NCI-H345 (cell line): ENCODE measurements at regions not wholly inside any gene's neighbourhood (a gene's known extent, or its start where the extent isn't known, plus 50 kb on each side); places are given as distances from the start of the nearest gene placed in this dataset.
"Not testable (repeated sequence)": the region's sequence is repeated elsewhere in the genome, so short reads cannot be mapped to it uniquely, and the experiment has no call there.

Source experiments
- DNase-seq: peaks from one replicate; lab custom pipeline; 2025; lab: John Stamatoyannopoulos, UW

DNA sequence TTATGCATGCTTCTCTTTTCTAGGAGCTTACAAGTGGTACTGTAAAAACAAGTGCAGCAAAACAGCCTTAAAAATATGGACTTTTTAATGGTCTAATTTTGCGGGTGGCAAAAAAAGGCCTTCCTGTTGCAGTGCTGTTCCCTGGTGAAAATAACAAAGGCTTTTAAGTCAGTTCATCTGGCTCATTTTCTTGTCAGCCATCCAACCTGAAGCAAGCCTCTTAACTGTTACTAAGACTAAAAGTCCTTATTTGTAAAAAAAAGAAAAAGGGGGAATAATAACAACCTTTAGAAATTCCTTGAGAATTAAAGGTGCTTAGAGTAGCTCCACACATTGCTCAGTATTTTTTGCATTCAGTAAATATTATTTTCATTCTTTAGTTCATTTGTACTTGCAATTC lies 200.5 kb upstream of the CHORDC1 start:
- DNase-seq = no peak

DNA sequence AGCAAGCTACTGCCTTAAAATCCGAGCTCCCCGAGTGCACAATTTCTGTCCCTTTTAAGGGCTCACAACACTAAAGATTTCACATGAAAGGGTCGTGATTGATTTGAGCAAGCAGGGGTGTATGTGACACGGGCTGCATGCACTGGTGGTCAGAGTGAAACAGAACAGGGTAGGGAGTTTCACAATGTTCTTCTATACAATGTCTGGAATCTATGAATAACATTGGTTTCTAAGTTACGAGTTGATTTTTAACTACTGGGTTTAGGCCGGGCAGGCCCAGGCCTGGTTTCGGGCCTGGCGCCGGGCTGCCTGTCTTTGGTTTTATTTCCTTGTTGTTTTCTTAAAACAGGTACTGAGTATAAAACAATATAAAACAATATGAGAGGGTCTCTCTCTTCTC lies 199.9 kb upstream of the CHORDC1 start:
- not testable (repeated sequence) for DNase-seq

DNA sequence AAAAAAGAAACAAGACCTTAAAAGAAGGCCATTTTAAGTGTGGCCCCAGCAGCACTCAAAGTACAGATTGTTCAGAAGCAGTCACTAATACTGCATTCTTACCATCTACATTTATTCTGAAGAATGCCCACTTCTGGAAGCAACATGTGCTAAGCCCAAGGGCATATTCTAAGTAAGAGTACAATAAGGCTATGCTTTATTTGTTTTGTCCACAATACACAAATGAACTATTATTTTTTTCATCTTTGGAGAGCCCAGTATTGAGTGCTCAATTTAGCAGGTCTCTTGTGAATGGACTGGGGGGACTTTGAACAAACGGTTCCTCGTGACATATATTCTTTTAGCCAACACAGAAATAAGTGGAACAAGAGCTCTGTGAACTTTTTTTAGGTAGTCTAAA lies 191.4 kb upstream of the CHORDC1 start:
- no peak for DNase-seq

DNA sequence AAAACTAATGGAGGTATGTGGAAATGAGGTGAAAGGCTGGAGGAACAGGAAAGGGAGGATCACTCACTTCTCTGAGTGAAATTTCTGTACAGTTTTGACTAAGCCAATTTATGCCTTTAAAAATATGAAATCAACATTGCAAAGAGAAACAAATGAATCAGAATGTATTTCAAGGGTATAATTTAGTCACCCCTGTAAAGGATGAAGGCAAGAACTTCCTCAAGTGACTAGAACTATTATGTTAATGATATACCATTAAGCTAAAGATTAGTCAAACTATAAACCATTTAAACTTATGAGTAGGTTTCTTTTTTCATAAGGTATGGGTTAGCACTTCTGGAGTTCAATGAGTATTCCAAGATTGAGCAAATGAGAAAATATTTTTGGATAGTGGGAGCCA lies 184.5 kb upstream of the CHORDC1 start:
- no peak for DNase-seq

DNA sequence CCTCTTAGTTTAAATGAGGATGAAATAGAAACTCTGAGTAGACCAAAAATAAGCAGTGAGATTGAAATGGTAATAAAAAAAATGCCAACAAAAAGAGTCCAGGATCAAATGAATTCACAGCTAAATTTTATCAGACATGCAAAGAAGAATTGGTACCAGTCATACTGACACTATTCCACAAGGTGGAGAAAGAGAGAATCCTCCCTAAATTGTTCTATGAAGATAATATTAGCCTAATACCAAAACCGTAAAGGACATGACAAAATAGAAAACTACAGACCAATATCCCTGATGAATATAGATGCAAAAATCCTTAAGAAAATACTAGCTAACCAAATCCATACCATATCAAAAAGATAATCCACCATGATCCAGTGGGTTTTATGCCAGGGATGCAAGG lies 169.8 kb upstream of the CHORDC1 start:
- DNase-seq = no peak

DNA sequence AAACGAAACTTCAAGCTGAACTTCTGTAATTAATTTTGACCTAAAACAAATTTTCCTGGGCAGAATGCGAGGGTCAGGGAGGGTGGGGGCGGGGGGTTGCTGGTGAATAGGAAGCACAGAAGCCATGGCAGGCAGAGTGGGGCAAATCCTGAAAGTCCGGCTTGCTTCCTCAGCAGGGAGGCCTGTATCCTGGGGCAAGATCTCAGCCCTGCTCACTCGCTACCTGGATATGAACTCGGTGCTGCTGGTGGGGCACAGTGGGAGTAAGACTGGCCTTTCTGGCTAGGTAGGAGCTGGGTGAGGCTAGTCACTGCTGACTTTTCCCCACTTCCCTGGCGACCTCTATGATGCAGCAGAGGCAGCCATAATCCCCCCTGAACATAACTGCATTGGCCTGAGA lies 168.9 kb upstream of the CHORDC1 start:
- no peak for DNase-seq

DNA sequence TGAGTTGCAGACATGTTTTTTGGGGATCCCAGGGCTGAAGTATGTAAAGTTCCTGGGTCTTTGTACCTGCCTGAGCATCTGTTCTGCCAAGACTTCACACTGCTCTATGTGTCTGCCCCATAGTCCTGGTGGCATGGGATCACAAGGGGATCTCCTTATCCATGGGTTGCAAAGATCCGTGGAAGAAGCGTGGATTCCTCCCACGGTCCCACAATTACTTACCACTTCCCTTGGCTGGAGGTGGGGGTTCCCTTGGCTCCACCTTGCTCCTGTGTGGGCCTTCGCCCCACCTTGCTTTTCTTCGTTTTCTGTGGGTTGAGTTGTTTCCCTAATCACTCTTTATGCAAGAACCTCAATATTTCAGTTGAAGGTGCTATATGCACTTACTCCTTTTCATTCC lies 157.4 kb upstream of the CHORDC1 start:
- DNase-seq = no peak

DNA sequence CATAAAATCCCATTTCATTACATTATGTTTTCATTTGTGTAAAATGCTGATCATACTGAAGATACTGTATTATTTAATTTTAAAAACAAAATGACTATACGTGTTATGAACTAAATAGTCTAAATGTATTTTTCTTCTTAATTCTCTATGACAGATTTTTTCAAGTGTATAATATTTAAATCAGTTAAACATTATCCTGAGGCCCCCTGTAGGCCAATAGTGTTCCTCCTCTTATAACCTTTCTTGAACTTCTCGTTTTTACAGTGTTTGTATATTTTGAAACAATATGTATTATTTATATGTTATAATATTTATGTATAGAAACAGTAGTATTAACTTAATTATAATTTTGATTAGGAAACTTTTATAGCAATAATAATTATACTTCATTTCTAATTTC lies 151.1 kb upstream of the CHORDC1 start:
- DNase-seq = no peak

DNA sequence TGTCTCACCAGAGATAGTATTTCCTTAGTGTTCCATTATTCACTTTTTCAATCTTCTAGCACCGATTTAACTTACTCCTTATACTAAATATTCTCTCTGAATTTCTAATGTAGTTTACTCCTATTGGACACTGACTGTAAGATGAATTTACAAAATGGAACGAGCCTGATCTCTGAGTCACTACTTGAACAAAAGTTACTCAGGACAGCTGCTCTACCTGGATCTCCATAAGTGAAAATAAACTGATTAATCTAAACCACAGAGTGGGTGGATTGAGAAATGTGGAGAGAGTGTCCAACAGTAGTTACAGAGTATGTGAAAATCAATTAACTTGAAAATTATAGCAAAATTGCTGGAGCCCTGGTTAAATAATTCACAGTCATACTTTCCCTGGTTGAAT lies 141.7 kb upstream of the CHORDC1 start:
- DNase-seq = no peak

DNA sequence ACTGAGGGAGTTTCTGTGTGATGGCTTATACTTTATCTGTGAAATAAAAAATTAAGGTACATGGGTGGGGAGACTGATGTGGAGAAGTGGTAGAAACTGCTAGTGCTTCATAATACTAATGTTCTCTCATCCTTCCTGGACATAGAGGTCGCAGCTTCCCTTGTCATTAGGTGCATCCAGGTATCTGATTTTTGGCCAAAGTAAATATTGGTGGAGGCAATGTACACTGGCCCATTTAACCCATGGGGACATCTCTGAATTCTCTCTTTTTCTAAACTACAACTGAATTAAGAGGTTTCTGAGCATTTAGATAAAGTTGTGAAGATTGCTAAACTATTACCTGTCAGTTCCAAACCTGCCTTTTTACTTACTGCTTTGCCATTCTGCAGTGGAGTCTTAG lies 140.9 kb upstream of the CHORDC1 start:
- DNase-seq = no peak

DNA sequence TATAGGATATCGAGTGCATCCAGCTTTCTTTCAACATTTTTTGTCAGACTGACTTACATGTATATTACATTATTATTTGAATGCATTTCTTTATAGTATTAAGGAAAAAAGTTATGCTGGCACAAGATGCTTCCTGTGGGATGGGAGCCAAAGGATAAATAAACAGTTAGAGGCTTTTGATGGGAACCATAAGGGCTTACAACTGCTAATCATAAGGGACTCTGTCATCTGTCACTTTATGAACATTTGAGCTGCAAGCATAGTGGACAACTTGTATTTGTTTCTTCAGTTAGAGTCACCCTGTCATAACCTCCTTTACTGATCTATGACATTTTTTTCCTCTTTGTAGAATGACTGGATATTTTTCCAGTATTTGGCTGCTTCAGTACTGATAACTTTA lies 132.4 kb upstream of the CHORDC1 start:
- no peak for DNase-seq

DNA sequence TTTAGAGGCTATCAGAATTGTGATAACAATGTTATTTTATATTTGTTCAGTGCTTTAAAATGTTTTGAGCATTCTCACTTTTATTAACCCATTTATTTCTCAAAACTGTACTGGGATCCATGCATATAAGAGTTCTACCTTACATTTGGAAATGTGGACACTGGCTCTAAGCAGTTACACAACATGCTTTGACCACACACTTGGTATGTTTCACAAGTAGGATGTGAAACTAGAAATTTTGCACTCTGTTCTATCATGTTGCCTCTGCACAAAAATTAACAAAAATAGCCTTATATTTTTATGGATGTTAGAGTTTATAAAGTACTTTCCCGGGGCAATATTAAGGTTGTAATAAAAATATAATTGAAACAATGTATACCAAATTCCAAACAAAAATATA lies 126.9 kb upstream of the CHORDC1 start:
- DNase-seq = no peak

DNA sequence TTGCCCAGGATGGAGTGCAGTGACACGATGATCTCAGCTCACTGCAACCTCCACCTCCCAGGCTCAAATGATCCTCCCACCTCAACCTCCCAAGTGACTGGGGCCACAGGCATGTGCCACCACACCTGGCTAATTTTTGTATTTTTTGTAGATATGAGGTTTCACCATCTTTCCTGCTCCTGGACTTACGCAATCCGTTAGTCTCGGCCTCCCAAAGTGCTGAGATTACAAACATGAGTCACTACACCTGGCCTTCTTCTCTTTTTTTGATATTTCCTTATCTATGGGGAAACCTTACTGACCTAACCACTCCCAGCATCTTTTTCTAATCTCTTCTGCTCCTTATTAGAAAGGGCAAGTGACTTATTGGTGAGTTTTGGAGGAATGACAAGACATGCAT lies 121.7 kb upstream of the CHORDC1 start:
- no peak for DNase-seq

DNA sequence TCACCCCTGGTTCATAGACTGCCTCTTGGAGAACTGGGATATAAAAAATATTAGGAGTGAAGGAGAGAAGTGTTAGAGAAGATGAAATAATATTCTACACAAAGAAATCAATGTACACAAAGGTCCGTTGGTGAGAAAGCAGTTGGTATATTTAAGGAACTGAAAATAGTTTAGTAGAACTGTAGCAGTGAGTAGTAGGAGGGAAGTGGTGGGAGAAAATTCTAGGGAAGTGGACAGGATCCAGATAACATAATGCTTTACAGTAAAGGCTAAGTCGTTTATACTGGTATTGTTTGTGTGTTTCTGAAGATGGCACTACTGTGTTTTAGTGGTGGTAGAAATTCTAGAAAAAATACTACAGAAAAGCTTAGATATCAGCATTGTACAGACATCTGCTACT lies 120.8 kb upstream of the CHORDC1 start:
- DNase-seq = no peak

DNA sequence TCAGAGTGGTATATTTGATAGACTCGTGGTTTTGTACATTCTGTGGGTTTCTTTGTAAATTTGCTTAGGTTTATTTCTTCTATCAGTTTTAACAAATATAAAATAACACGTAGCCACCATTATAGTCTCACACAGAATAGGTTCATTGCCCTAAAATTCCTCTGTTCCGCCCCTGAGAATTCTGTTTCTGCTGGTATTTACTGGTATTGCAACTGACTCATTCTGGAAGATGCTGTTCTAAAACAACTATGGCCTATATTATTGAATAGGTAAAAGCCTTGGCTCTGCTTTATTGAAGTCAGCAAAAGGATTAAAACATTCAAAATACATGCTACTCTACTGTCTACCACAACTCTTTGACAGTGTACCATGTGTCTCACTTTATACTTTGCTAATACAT lies 119.1 kb upstream of the CHORDC1 start:
- no peak for DNase-seq

DNA sequence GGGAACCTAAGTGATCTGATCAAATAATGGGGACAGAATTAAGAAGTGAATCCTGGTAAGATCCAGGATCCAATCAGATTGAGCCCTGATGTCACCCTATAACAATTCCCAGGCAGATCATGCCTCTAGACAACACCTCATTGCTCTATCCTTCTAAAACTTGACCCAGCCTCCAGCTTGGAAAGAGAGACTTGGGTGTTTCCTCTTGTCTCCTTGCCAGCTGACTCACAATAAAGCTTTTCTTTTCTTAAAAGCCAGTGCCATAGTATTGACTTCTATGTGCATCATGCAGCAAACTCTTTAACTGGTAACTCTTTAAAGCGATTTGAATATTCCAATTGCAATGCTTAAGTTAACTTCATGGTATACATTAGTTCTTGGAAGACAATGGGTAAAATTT lies 109.6 kb upstream of the CHORDC1 start:
- DNase-seq = no peak

DNA sequence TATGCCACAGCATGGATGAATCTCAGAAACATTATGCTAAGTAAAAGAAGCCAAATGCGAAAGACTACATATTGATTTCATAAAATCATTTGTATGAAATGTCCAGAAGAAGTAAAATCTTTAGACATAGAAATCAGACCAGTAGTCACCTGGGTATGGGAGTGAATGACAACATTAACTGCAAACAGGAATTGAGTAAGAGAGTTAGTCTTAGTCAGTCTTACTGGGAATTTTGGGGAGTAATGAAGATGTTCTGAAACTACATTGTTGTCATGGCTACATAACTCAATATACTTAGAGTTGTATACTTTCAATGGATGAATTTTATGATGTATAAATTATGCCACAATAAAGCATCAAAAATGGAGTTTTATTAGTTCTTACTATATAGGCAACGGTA lies 107.8 kb upstream of the CHORDC1 start:
- DNase-seq = no peak

DNA sequence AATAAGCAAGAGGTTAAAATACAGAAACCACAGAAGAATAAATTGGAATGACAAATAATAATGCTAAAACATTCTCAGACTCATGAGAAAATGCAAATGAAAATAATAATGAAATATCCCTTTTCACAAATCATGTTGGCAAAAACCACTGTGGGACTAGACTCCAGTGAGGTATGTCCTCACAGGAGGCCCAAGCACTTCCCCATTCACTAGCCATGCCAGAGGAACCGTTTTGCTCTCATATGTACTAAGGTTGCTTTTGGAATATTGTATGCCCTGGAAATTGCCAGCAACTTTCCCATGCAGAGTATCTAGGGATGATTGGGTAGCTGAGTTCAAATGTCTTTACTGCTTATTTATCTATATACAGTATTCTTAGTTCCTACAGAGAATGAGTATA lies 106.2 kb upstream of the CHORDC1 start:
- DNase-seq = no peak

DNA sequence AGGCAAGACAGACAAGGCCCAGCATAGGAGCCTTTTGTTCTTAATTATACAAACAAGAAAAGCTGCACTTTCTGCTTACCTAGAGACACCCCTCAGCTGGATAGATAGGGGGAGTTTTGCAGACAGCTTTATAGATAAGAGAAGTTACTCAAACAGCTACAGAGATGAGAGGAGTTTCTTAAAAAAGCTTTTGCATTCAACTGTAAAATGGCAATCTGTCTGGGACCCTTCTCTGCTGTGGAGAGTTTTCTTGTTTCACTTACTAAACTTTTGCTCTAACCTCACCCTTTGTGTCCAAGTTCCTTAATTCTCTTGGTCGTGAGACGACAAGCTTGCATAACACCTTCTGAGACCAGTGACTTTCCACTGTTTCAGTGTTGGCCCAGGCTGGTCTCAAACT lies 103.8 kb upstream of the CHORDC1 start:
- no peak for DNase-seq

DNA sequence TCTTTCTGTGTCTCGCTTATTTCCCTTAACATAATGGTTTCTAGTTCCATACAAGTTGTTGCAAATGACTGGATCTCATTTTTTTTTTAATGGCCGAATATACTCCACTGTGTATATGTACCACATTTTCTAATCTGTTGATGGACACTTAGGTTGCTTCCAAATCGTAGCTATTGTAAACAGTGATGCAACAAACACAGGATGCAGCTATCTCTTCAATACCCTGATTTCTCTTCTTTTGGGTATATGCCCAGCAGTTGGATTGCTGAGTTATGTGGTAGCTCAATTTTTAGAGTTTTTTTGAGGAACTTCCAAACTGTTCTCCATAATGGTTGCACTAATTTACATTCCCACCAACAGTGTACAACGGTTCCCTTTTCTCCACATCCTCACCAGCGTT lies 100.4 kb upstream of the CHORDC1 start:
- no peak for DNase-seq

DNA sequence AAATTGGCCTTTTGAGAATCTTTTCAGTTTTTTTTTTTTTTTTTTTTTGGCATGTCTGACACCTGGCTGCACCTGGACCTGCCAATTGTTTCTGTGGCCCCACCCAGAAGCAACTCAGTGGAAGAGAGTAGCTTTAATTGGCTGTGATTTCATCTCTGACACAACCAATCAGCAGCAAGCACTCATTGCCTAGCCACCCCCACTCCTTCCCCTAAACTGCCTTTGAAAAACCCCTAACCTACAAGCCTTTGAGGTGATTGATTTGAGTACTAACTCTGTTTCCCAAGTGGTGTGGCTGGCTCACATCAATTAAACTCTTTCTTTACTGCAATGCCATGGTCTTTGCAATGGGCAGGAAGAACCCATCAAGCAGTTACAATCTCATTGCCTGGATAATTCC lies 98.2 kb upstream of the CHORDC1 start:
- DNase-seq = no peak

DNA sequence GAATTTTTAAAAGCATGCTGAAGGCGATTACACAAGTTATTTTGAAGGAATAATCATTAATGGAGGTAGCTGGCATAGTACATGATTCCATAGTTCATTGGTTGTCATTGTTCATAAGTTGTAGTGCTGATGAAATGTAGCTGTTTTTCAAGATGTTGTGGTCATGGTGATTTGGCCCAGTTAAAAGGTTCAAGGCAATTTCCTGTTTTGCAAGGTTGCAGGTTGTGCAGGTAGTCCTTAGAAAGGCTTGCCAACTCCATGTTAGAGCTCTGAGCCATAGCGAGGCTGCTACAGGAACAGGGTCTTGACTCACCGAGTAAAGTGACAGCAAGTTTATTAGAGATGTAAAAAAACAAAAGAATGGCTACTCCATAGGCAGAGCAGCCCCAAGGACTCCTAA lies 95.8 kb upstream of the CHORDC1 start:
- DNase-seq = no peak

DNA sequence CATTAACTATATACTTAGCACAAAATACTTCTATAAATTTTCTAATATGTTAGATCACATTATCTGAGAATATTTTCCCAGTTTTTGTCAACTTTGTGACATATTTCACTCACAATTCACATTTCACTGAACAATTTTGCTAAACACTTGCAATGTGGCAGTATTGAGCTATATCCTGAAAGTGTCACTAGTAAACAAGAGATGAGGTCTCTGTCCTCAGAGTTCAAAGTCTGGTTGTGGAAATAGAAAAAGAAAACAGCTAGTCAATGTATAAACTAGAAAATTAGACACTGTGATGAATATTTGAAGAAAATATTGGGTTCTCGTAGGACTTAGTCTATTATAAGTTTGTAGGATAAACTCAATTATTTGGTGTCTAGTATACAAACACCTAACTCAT lies 87.4 kb upstream of the CHORDC1 start:
- no peak for DNase-seq

DNA sequence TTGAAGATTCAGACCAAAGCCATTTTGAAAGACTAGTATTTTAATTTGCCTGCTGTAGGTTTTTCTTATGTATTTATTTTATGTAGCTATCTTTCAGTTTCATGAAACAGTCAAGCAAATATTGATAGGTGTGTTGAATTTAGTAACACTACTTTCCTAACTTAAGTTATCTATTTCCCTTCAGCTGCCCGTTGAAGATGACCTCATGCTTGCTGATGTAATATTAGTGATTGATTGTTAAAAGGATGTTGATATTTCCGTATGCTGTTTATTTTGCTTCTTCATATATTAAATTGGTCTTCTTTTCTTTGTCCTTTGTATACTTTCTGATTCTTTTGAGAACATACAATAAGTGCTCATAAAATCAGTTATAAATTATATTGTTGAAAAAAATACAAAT lies 86.8 kb upstream of the CHORDC1 start:
- no peak for DNase-seq

DNA sequence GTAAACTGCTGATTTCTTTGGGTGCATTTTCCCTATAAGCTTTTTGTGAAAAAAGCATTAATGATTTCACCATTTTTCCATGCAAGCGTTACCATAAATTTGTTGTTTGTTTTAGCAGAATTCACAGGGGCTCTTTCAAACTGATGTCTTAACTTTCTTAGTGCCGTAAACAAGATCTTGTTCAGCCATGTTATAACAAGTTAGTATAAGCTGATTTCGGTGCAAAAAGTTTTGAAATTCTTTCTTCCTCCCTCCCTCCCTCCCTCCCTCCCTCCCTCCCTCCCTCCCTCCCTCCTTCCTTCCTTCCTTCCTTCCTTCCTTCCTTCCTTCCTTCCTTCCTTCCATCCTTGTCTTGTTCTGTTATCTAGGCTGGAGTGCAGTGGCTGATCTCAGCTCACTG lies 71.7 kb upstream of the CHORDC1 start:
- DNase-seq = no peak

DNA sequence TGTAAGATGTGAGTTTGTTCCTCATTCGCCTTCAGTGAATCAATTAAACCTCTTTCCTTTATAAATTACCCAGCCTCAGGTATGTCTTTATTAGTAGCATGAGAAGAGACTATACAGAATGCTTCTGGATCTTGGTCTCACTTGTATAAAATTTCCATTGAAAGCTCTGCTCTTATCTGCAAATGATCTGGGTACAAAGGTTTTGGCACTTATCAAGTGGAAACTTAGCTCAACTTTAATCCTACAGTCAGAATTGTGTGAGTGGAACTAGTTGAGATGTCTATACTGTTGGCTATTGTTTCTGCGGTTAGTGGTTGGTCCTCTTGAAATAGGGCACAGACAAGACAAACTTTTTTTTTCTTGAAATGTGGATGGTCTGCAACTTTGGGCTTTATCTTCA lies 71.2 kb upstream of the CHORDC1 start:
- no peak for DNase-seq
